ENCODE measurements at regions not wholly inside any gene's neighbourhood (a gene's known extent, or its start where the extent isn't known, plus 50 kb on each side); places are given as distances from the start of the nearest gene placed in this dataset.
A peak's percentile ranks its signal among the peaks of the same experiment; 100 is the strongest.

DNA sequence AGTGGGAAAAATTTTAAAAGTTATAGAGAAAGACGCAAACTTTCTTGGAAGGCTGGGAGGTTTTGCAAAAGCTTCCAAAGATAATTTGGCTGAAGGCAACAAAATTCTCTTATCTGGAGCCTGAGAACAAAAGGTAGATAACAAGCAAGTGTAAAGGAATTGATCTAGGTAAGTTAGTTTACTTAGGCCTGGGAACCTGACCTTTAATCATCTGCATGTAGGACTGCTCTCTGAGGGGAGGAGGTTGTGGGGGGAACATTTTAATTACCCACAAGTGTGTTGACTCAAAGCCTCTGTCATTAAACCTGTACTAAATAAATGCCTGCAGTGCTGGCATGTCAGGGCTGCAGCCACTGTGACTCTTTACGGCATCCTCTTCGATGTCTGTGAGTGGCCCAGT is 532.3 kb upstream of the SLITRK5 start:
- Mint-ChIP-seq H3K27me3 (ENCODE audit: low read depth) (no peaks in the 10 kb centered on the region), H3K4me3 (no peak overlapping the region), H3K4me1 (no peaks in the 10 kb centered on the region), H3K36me3 (ENCODE audit: insufficient read depth in 1 of 3, low read depth in 3 of 3) (peaks cover 2 to 5% (median 5%) of the 10 kb centered on the region in 3 experiments; a peak in 4 of 7 replicates), H3K9me3 (peaks cover 4 to 10% of the 10 kb centered on the region in 2 experiments; a peak in 4 of 5 replicates), H3K27ac (peak overlapping the region in 1 of 3 experiments; percentile 40; a peak in 2 of 7 replicates)
- H2BK15ac ChIP-seq (ENCODE audit: low read depth, low read length) = no peak overlapping the region
- no peak for DNase-seq
- H3K23me2 ChIP-seq (ENCODE audit: insufficient read length, low read depth, low read length, poor library complexity, severe bottlenecking) = no peaks in the 10 kb centered on the region
- H2BK5ac ChIP-seq (ENCODE audit: insufficient read length, low read length) = no peak overlapping the region
- no peak overlapping the region for H3K9ac ChIP-seq (ENCODE audit: extremely low read depth, insufficient read length, low read length)
- H3K18ac ChIP-seq (ENCODE audit: insufficient read length, low read depth, low read length) = no peak overlapping the region
- no peaks in the 10 kb centered on the region for H3K9me3 ChIP-seq (ENCODE audit: control insufficient read depth, low read depth, low read length)
- no peak overlapping the region for H3K23ac ChIP-seq (ENCODE audit: insufficient read length, low read depth, low read length)
- no peaks in the 10 kb centered on the region for H3K79me2 ChIP-seq (ENCODE audit: insufficient read depth, low read length)
- H2BK20ac ChIP-seq (ENCODE audit: low read depth, low read length, poor library complexity, severe bottlenecking) = no peak overlapping the region
- no peak overlapping the region for H3T11ph ChIP-seq (ENCODE audit: low read length)
- H3K79me1 ChIP-seq (ENCODE audit: insufficient read depth, low read depth, low read length, poor library complexity, severe bottlenecking) = no peaks in the 10 kb centered on the region
- H2BK12ac ChIP-seq (ENCODE audit: insufficient read length, low read depth, low read length) = no peak overlapping the region
- no CpG with 5 or more reads among the region's 3 CpGs for WGBS (ENCODE audit: extremely low coverage, insufficient read length, low lambda C conversion rate)
- H4K20me1 ChIP-seq (ENCODE audit: control insufficient read depth, insufficient read depth, insufficient read length) = no peaks in the 10 kb centered on the region
- H2AFZ ChIP-seq (ENCODE audit: low read length) = no peak overlapping the region
- H2BK120ac ChIP-seq (ENCODE audit: low read depth, low read length, poor library complexity, severe bottlenecking) = no peak overlapping the region
- TF ChIP-seq, protein P1, sequence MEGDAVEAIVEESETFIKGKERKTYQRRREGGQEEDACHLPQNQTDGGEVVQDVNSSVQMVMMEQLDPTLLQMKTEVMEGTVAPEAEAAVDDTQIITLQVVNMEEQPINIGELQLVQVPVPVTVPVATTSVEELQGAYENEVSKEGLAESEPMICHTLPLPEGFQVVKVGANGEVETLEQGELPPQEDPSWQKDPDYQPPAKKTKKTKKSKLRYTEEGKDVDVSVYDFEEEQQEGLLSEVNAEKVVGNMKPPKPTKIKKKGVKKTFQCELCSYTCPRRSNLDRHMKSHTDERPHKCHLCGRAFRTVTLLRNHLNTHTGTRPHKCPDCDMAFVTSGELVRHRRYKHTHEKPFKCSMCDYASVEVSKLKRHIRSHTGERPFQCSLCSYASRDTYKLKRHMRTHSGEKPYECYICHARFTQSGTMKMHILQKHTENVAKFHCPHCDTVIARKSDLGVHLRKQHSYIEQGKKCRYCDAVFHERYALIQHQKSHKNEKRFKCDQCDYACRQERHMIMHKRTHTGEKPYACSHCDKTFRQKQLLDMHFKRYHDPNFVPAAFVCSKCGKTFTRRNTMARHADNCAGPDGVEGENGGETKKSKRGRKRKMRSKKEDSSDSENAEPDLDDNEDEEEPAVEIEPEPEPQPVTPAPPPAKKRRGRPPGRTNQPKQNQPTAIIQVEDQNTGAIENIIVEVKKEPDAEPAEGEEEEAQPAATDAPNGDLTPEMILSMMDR (conservative IDR thresholded peaks at IDR 0.05) = no peak
- no peak overlapping the region for H3K4ac ChIP-seq (ENCODE audit: low read depth, low read length)
- no peak overlapping the region for H3K14ac ChIP-seq (ENCODE audit: insufficient read depth, low read length)
- no peak overlapping the region for H3K27ac ChIP-seq (ENCODE audit: insufficient read length, low read depth, low read length)
- H3K56ac ChIP-seq (ENCODE audit: insufficient read length, low read depth, low read length) = no peak overlapping the region
- H4K8ac ChIP-seq (replicated peaks; ENCODE audit: insufficient read length, low read depth, low read length) = no peak overlapping the region
- no peaks in the 10 kb centered on the region for H3K4me1 ChIP-seq (ENCODE audit: insufficient read depth, low read length)
- H3K27me3 ChIP-seq (ENCODE audit: insufficient read depth, low read length) = no peaks in the 10 kb centered on the region
- H3K4me2 ChIP-seq (ENCODE audit: insufficient read depth, insufficient read length, low read length) = no peak overlapping the region
- no peak overlapping the region for H4K91ac ChIP-seq (ENCODE audit: insufficient read length, low read depth, low read length)
- no peak overlapping the region for H4K5ac ChIP-seq (ENCODE audit: insufficient read length, low read depth, low read length)
- H2AK5ac ChIP-seq (ENCODE audit: insufficient read length, low read length) = no peak overlapping the region

Measured in H9 (cell line).